RWPE1 (cell line): ENCODE measurements at regions not wholly inside any gene's neighbourhood (a gene's known extent, or its start where the extent isn't known, plus 50 kb on each side); places are given as distances from the start of the nearest gene placed in this dataset.

ENCODE experiments used
- CTCF ChIA-PET: fragments of 350-600 bp; sonication (Branson Sonifier 250); formaldehyde crosslinking; extraction: SDS; loops from one replicate; lab custom pipeline; 2021; lab: Yijun Ruan, JAX
- POLR2A ChIA-PET: fragments of 400-600 bp; formaldehyde crosslinking; extraction: SDS; loops from one replicate; lab custom pipeline; 2020; ENCODE audit warnings: antibody characterized with exemption; ENCODE audit not compliant: low non-redundant PET; lab: Yijun Ruan, JAX
- DNase-seq: peaks from one replicate; pipeline ENCODE4 v3.0.0; 2012; ENCODE audit warnings: low spot score
- H3K27ac ChIP-seq: fragments of 450-650 bp; 2 replicates; pipeline ENCODE4 v1.5.1; 2017
- CTCF ChIP-seq: fragments of 450-650 bp; conservative IDR thresholded peaks from 2 replicates; pipeline ENCODE4 v1.5.1; 2017; ENCODE audit warnings: low read depth, mild to moderate bottlenecking

- TF ChIP-seq CTCF, result no peak
- POLR2A ChIA-PET, result no interaction called here
- CTCF ChIA-PET, result no interaction called here
- DNase-seq, result no peak
- H3K27ac ChIP-seq, result no peak overlapping the region
These were observed 89.7 kb downstream of the SALL1 start for GRCh38 chr16:51061328-51061727.

GRCh38 chr16:51057969-51058337 is 93.1 kb downstream of the SALL1 start:
- no peak for DNase-seq
- ChIA-PET CTCF (interaction anchor here (0.5 kb wide), 1 partner anchor 459 kb away, joined by 6 read pairs; no protein-coding TSS in a partner anchor), POLR2A (no interaction called here)
- H3K27ac ChIP-seq, result no peak overlapping the region
- TF ChIP-seq CTCF, result no peak

- ChIA-PET POLR2A (no interaction called here), CTCF (no interaction called here)
- no peak for TF ChIP-seq CTCF
- no peak for DNase-seq
- H3K27ac ChIP-seq, result no peak overlapping the region
These were observed 93.8 kb downstream of the SALL1 start for GRCh38 chr16:51057102-51057793.

GRCh38 chr16:51056331-51056730 is 94.7 kb downstream of the SALL1 start:
- CTCF ChIA-PET, result interaction anchor here (0.6 kb wide), 1 partner anchor 22 kb away, joined by 3 read pairs; no protein-coding TSS in a partner anchor

GRCh38 chr16:51055434-51055833 is 95.6 kb downstream of the SALL1 start:
- DNase-seq, result no peak
- no peak overlapping the region for H3K27ac ChIP-seq
- no peak for TF ChIP-seq CTCF
- ChIA-PET CTCF (interaction anchor here (0.6 kb wide), 1 partner anchor 12 kb away, joined by 3 read pairs; no protein-coding TSS in a partner anchor), POLR2A (no interaction called here)

More at GRCh38 chr16:51056331-51056730, 94.7 kb downstream of the SALL1 start:
- no peak for DNase-seq
- POLR2A ChIA-PET, result no interaction called here
- TF ChIP-seq CTCF, result no peak
- no peak overlapping the region for H3K27ac ChIP-seq

GRCh38 chr16:51053775-51054174 is 97.3 kb downstream of the SALL1 start:
- no peak for TF ChIP-seq CTCF
- no peak for DNase-seq
- H3K27ac ChIP-seq, result no peak overlapping the region
- ChIA-PET CTCF (interaction anchor here (0.6 kb wide), 2 partner anchors 26 to 45 kb away, joined by 3 to 4 read pairs; no protein-coding TSS in a partner anchor), POLR2A (no interaction called here)
